ENCODE measurements at regions not wholly inside any gene's neighbourhood (a gene's known extent, or its start where the extent isn't known, plus 50 kb on each side); places are given as distances from the start of the nearest gene placed in this dataset.

DNA sequence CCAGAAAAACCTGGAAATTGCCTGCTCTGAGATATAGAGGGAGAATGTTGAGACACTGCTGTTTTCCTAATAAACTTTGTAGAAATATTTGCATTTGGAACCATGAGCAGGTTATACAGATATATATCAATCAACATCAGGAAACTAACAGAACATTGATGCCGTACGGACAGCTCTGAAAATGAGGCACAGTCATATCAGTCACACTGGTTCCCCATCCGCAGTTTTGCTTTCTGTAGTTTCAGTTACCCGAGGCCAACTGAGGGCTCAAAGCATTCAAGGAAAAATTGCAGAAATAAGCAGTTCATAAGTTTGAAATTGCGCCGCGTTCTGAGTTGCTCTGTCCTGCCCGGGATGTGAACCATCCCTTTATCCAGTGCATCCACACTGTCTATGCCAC lies 137.9 kb downstream of the KLF6 start:
- TF ChIP-seq, protein P1, sequence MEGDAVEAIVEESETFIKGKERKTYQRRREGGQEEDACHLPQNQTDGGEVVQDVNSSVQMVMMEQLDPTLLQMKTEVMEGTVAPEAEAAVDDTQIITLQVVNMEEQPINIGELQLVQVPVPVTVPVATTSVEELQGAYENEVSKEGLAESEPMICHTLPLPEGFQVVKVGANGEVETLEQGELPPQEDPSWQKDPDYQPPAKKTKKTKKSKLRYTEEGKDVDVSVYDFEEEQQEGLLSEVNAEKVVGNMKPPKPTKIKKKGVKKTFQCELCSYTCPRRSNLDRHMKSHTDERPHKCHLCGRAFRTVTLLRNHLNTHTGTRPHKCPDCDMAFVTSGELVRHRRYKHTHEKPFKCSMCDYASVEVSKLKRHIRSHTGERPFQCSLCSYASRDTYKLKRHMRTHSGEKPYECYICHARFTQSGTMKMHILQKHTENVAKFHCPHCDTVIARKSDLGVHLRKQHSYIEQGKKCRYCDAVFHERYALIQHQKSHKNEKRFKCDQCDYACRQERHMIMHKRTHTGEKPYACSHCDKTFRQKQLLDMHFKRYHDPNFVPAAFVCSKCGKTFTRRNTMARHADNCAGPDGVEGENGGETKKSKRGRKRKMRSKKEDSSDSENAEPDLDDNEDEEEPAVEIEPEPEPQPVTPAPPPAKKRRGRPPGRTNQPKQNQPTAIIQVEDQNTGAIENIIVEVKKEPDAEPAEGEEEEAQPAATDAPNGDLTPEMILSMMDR (IDR thresholded peaks at IDR 0.05; ENCODE audit: low read length), result no peak
- no peak for TF ChIP-seq EZH2 (IDR thresholded peaks at IDR 0.05; ENCODE audit: borderline replicate concordance, low read length)
